ENCODE measurements at regions not wholly inside any gene's neighbourhood (a gene's known extent, or its start where the extent isn't known, plus 50 kb on each side); places are given as distances from the start of the nearest gene placed in this dataset.
"Not testable (repeated sequence)": the region's sequence is repeated elsewhere in the genome, so short reads cannot be mapped to it uniquely, and the experiment has no call there.

- TF ChIP-seq, protein P1, sequence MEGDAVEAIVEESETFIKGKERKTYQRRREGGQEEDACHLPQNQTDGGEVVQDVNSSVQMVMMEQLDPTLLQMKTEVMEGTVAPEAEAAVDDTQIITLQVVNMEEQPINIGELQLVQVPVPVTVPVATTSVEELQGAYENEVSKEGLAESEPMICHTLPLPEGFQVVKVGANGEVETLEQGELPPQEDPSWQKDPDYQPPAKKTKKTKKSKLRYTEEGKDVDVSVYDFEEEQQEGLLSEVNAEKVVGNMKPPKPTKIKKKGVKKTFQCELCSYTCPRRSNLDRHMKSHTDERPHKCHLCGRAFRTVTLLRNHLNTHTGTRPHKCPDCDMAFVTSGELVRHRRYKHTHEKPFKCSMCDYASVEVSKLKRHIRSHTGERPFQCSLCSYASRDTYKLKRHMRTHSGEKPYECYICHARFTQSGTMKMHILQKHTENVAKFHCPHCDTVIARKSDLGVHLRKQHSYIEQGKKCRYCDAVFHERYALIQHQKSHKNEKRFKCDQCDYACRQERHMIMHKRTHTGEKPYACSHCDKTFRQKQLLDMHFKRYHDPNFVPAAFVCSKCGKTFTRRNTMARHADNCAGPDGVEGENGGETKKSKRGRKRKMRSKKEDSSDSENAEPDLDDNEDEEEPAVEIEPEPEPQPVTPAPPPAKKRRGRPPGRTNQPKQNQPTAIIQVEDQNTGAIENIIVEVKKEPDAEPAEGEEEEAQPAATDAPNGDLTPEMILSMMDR (conservative IDR thresholded peaks at IDR 0.05; ENCODE audit: low read depth, low read length): not testable (repeated sequence)
- not testable (repeated sequence) for TF ChIP-seq EZH2 (IDR thresholded peaks at IDR 0.05; ENCODE audit: borderline replicate concordance, low read depth, low read length, poor library complexity, severe bottlenecking)
Observed at GRCh38 chr2:198602986-198603385, 798.6 kb downstream of the PLCL1 start.

Measured in A673 (cell line).